SK-N-SH (cell line): ENCODE measurements at regions not wholly inside any gene's neighbourhood (a gene's known extent, or its start where the extent isn't known, plus 50 kb on each side); places are given as distances from the start of the nearest gene placed in this dataset.

Source experiments
- CTCF ChIA-PET: fragments of 300-600, 350-600 bp; formaldehyde crosslinking; extraction: SDS; loops from one replicate; lab custom pipeline; 2021; lab: Yijun Ruan, JAX
- POLR2A ChIA-PET: fragments of 350-600 bp; sonication (Branson Sonifier 250); formaldehyde crosslinking; extraction: SDS; loops from one replicate; lab custom pipeline; 2020; ENCODE audit warnings: antibody characterized with exemption, inconsistent platforms; lab: Yijun Ruan, JAX
- DNase-seq: peaks from one replicate; pipeline ENCODE4 v3.0.0; 2012
- H2AFZ ChIP-seq: fragments of 200-600 bp; sonication (generic); 2 replicates; pipeline ENCODE4 v1.8.1; 2016; ENCODE audit warnings: antibody characterized with exemption, mild to moderate bottlenecking, low read depth
- H3F3A ChIP-seq: fragments of 200-600 bp; sonication (generic); replicated peaks from 2 replicates; pipeline ENCODE3; 2016; ENCODE audit warnings: antibody characterized with exemption, mild to moderate bottlenecking; ENCODE audit not compliant: insufficient read depth
- H3K27ac ChIP-seq, 2 experiments: fragments of 200-500 bp in 1 of 2; fragments of 200-600 bp in 1 of 2; sonication (Bioruptor generic) in 1 of 2; sonication (generic), shearing (Covaris generic) in 1 of 2; 2 replicates each; pipeline versions ENCODE4 v1.5.1 to v1.6.1; 2014 to 2016; ENCODE audit warnings: low read depth in 2 of 2, inconsistent platforms in 1 of 2, low read length in 1 of 2, mild to moderate bottlenecking in 1 of 2, mixed read lengths in 1 of 2
- H3K27me3 ChIP-seq: fragments of 200-600 bp; sonication (generic), shearing (Covaris generic); 2 replicates; pipeline ENCODE4 v1.6.1; 2016; ENCODE audit warnings: mixed run types; ENCODE audit not compliant: insufficient read depth
- H3K36me3 ChIP-seq, 2 experiments: fragments of 200-500 bp in 1 of 2; fragments of 200-600 bp in 1 of 2; sonication (Bioruptor generic) in 1 of 2; sonication (generic) in 1 of 2; replicated peaks in 1 of 2; 2 replicates each; pipeline versions ENCODE3 to v1.5.1; 2014 to 2016; ENCODE audit warnings: low read length in 1 of 2, mild to moderate bottlenecking in 1 of 2; ENCODE audit not compliant: insufficient read depth in 2 of 2, control insufficient read depth in 1 of 2
- H3K4me1 ChIP-seq, 2 experiments: fragments of 200-500 bp in 1 of 2; fragments of 200-600 bp in 1 of 2; sonication (Bioruptor generic) in 1 of 2; sonication (generic), shearing (Covaris generic) in 1 of 2; 2 replicates each; pipeline versions ENCODE4 v1.5.1 to v1.6.1; 2014 to 2016; ENCODE audit warnings: low read depth in 1 of 2, low read length in 1 of 2, mixed run types in 1 of 2; ENCODE audit not compliant: insufficient read depth in 2 of 2, control insufficient read depth in 1 of 2
- H3K4me2 ChIP-seq: fragments of 200-600 bp; sonication (generic), shearing (Covaris generic); 2 replicates; pipeline ENCODE4 v1.6.1; 2017; ENCODE audit warnings: mixed run types
- H3K4me3 ChIP-seq, 2 experiments: fragments of 200-500 bp in 1 of 2; fragments of 200-600 bp in 1 of 2; sonication (Bioruptor generic) in 1 of 2; sonication (generic), shearing (Covaris generic) in 1 of 2; 2 replicates each; pipeline versions ENCODE4 v1.5.1 to v1.8.1; 2014 to 2016; ENCODE audit warnings: low read depth in 2 of 2, inconsistent platforms in 1 of 2, low read length in 1 of 2, mild to moderate bottlenecking in 1 of 2, mixed read lengths in 1 of 2, moderate library complexity in 1 of 2
- H3K79me2 ChIP-seq: fragments of 200-600 bp; sonication (generic); 2 replicates; pipeline ENCODE4 v1.8.1; 2017; ENCODE audit warnings: mild to moderate bottlenecking; ENCODE audit not compliant: insufficient read depth
- H3K9ac ChIP-seq: fragments of 200-600 bp; sonication (generic); 2 replicates; pipeline ENCODE4 v1.6.1; 2017; ENCODE audit warnings: mixed run types
- H3K9me2 ChIP-seq: fragments of 200-600 bp; sonication (generic); 2 replicates; pipeline ENCODE4 v1.6.1; 2017; ENCODE audit warnings: mixed run types
- H3K9me3 ChIP-seq: fragments of 200-600 bp; sonication (generic); 2 replicates; pipeline ENCODE4 v1.6.1; 2017; ENCODE audit warnings: mixed run types, mild to moderate bottlenecking, moderate library complexity
- H4K20me1 ChIP-seq: fragments of 200-600 bp; sonication (generic); 2 replicates; pipeline ENCODE4 v1.6.1; 2017; ENCODE audit warnings: mild to moderate bottlenecking, mixed run types; ENCODE audit not compliant: insufficient read depth
- ELF1 ChIP-seq: IDR thresholded peaks from 2 replicates; pipeline ENCODE4 v1.4.0; 2012
- EP300 ChIP-seq, 2 experiments: IDR thresholded peaks; 2 replicates each; pipeline versions ENCODE4 v1.4.0 to v1.6.1; 2012; ENCODE audit warnings: borderline replicate concordance in 1 of 2, low read depth in 1 of 2, low read length in 1 of 2
- FOXJ3 ChIP-seq: sonication (generic); formaldehyde crosslinking; IDR thresholded peaks from 2 replicates; pipeline ENCODE4 v1.5.1; 2020; ENCODE audit warnings: mild to moderate bottlenecking, missing genetic modification reagents
- FOXM1 ChIP-seq: IDR thresholded peaks from 2 replicates; pipeline ENCODE4 v1.4.0; 2012; ENCODE audit warnings: low read depth, mild to moderate bottlenecking
- IRF3 ChIP-seq: fragments of 150-350 bp; IDR thresholded peaks from 2 replicates; pipeline ENCODE4 v1.6.1; 2016; ENCODE audit warnings: mild to moderate bottlenecking, low read depth, low read length
- JUND ChIP-seq: IDR thresholded peaks from 2 replicates; pipeline ENCODE4 v1.4.0; 2012
- MXI1 ChIP-seq: IDR thresholded peaks from 2 replicates; pipeline ENCODE4 v1.6.1; 2012; ENCODE audit warnings: mild to moderate bottlenecking, low read depth, low read length, improper control_type of control experiment
- PBX3 ChIP-seq: IDR thresholded peaks from 2 replicates; pipeline ENCODE4; 2012
- RCOR1 ChIP-seq: fragments of 150-350 bp; IDR thresholded peaks from 2 replicates; pipeline ENCODE4 v1.6.1; 2017; ENCODE audit warnings: antibody characterized with exemption, low read length
- RFX5 ChIP-seq: IDR thresholded peaks from 2 replicates; pipeline ENCODE4 v1.6.1; 2012; ENCODE audit warnings: mild to moderate bottlenecking, improper control_type of control experiment, low read length
- RXRA ChIP-seq: IDR thresholded peaks from 2 replicates; pipeline ENCODE4 v1.4.0; 2012; ENCODE audit warnings: low read depth, mild to moderate bottlenecking, borderline replicate concordance
- USF1 ChIP-seq: IDR thresholded peaks from 2 replicates; pipeline ENCODE4 v1.4.0; 2012; ENCODE audit warnings: low read depth, borderline replicate concordance
- YY1 ChIP-seq: IDR thresholded peaks from 2 replicates; pipeline ENCODE4 v1.4.0; 2012; ENCODE audit warnings: low read depth, mild to moderate bottlenecking
- ZBTB33 ChIP-seq: IDR thresholded peaks from 2 replicates; pipeline ENCODE4 v1.4.0; 2012; ENCODE audit warnings: low read depth, borderline replicate concordance
- WGBS: methylation state at CpG from one replicate; pipeline ENCODE4 v1.1.6; 2017; ENCODE audit warnings: low lambda C conversion rate; 5-methylcytosine and 5-hydroxymethylcytosine counted together
- TF ChIP-seq, protein P1 (sequence below): fragments of 200-600 bp; sonication (generic); IDR thresholded peaks from 2 replicates; pipeline ENCODE4 v1.6.1; 2017; ENCODE audit warnings: antibody characterized with exemption, mild to moderate bottlenecking, moderate library complexity
- TF ChIP-seq, protein P2 (sequence below): IDR thresholded peaks from 2 replicates; pipeline ENCODE4 v1.6.1; 2012; ENCODE audit warnings: mild to moderate bottlenecking, low read depth, low read length, moderate library complexity
- TF ChIP-seq, protein P3 (sequence below): fragments of 150-350 bp; IDR thresholded peaks from 2 replicates; pipeline ENCODE4 v1.6.1; 2017; ENCODE audit warnings: antibody characterized with exemption, low read length, low read depth, borderline replicate concordance
- TF ChIP-seq, protein P4 (sequence below): IDR thresholded peaks from 2 replicates; pipeline ENCODE4 v1.4.0; 2012; ENCODE audit warnings: low read depth

- Histone ChIP-seq H3K9me2 (no peaks in the 10 kb centered on the region), H3K27ac (no peak overlapping the region), H3K79me2 (no peaks in the 10 kb centered on the region), H3F3A (no peaks in the 10 kb centered on the region), H3K36me3 (no peaks in the 10 kb centered on the region), H3K9me3 (no peaks in the 10 kb centered on the region), H3K4me1 (no peaks in the 10 kb centered on the region; a peak in 1 of 4 replicates), H2AFZ (no peak overlapping the region), H3K4me2 (no peak overlapping the region), H4K20me1 (no peaks in the 10 kb centered on the region), H3K27me3 (no peaks in the 10 kb centered on the region), H3K9ac (no peak overlapping the region), H3K4me3 (no peak overlapping the region)
- CTCF ChIA-PET: no interaction called here
- WGBS: 66% methylated on average over 2 of the region's 2 CpGs
- POLR2A ChIA-PET: no interaction called here
- DNase-seq: no peak
- no peak for TF ChIP-seq FOXM1
- TF ChIP-seq EP300 (IDR thresholded peaks at IDR 0.05; ENCODE audit: borderline replicate concordance in 1 of 2, low read depth in 1 of 2, low read length in 1 of 2): no peak
- no peak for TF ChIP-seq PBX3
- no peak for TF ChIP-seq IRF3
- TF ChIP-seq, protein P1, sequence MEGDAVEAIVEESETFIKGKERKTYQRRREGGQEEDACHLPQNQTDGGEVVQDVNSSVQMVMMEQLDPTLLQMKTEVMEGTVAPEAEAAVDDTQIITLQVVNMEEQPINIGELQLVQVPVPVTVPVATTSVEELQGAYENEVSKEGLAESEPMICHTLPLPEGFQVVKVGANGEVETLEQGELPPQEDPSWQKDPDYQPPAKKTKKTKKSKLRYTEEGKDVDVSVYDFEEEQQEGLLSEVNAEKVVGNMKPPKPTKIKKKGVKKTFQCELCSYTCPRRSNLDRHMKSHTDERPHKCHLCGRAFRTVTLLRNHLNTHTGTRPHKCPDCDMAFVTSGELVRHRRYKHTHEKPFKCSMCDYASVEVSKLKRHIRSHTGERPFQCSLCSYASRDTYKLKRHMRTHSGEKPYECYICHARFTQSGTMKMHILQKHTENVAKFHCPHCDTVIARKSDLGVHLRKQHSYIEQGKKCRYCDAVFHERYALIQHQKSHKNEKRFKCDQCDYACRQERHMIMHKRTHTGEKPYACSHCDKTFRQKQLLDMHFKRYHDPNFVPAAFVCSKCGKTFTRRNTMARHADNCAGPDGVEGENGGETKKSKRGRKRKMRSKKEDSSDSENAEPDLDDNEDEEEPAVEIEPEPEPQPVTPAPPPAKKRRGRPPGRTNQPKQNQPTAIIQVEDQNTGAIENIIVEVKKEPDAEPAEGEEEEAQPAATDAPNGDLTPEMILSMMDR: no peak
- no peak for TF ChIP-seq ELF1
- no peak for TF ChIP-seq YY1
- no peak for TF ChIP-seq FOXJ3 (CRISPR knock-in tag)
- TF ChIP-seq ZBTB33: no peak
- TF ChIP-seq, protein P2, sequence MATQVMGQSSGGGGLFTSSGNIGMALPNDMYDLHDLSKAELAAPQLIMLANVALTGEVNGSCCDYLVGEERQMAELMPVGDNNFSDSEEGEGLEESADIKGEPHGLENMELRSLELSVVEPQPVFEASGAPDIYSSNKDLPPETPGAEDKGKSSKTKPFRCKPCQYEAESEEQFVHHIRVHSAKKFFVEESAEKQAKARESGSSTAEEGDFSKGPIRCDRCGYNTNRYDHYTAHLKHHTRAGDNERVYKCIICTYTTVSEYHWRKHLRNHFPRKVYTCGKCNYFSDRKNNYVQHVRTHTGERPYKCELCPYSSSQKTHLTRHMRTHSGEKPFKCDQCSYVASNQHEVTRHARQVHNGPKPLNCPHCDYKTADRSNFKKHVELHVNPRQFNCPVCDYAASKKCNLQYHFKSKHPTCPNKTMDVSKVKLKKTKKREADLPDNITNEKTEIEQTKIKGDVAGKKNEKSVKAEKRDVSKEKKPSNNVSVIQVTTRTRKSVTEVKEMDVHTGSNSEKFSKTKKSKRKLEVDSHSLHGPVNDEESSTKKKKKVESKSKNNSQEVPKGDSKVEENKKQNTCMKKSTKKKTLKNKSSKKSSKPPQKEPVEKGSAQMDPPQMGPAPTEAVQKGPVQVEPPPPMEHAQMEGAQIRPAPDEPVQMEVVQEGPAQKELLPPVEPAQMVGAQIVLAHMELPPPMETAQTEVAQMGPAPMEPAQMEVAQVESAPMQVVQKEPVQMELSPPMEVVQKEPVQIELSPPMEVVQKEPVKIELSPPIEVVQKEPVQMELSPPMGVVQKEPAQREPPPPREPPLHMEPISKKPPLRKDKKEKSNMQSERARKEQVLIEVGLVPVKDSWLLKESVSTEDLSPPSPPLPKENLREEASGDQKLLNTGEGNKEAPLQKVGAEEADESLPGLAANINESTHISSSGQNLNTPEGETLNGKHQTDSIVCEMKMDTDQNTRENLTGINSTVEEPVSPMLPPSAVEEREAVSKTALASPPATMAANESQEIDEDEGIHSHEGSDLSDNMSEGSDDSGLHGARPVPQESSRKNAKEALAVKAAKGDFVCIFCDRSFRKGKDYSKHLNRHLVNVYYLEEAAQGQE: no peak
- TF ChIP-seq RXRA: no peak
- no peak for TF ChIP-seq USF1
- TF ChIP-seq, protein P3, sequence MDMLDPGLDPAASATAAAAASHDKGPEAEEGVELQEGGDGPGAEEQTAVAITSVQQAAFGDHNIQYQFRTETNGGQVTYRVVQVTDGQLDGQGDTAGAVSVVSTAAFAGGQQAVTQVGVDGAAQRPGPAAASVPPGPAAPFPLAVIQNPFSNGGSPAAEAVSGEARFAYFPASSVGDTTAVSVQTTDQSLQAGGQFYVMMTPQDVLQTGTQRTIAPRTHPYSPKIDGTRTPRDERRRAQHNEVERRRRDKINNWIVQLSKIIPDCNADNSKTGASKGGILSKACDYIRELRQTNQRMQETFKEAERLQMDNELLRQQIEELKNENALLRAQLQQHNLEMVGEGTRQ: no peak
- TF ChIP-seq JUND: no peak
- TF ChIP-seq RFX5: no peak
- no peak for TF ChIP-seq MXI1
- no peak for TF ChIP-seq RCOR1
- TF ChIP-seq, protein P4, sequence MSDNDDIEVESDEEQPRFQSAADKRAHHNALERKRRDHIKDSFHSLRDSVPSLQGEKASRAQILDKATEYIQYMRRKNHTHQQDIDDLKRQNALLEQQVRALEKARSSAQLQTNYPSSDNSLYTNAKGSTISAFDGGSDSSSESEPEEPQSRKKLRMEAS: no peak
Observed at GRCh38 chr4:186838295-186838694, 114.6 kb upstream of the FAT1 start.
